H1 (cell line): ENCODE measurements at regions not wholly inside any gene's neighbourhood (a gene's known extent, or its start where the extent isn't known, plus 50 kb on each side); places are given as distances from the start of the nearest gene placed in this dataset.

ENCODE experiments used
- CHD2 ChIP-seq: IDR thresholded peaks from 2 replicates; pipeline ENCODE4 v1.6.1; 2012; ENCODE audit warnings: low read length, improper control_type of control experiment
- MAFK ChIP-seq: IDR thresholded peaks from 2 replicates; pipeline ENCODE4 v1.6.1; 2012; ENCODE audit warnings: low read depth, mild to moderate bottlenecking, improper control_type of control experiment, low read length
- POLR2AphosphoS5 ChIP-seq: IDR thresholded peaks from 2 replicates; pipeline ENCODE4 v1.6.1; 2011; ENCODE audit warnings: low read depth, low read length
- TF ChIP-seq, protein P1 (sequence below): fragments of 300-600 bp; sonication (generic); IDR thresholded peaks from 2 replicates; pipeline ENCODE4 v1.7.1; 2012; ENCODE audit warnings: low read length, moderate library complexity, mild to moderate bottlenecking, inconsistent platforms; ENCODE audit not compliant: insufficient replicate concordance

DNA sequence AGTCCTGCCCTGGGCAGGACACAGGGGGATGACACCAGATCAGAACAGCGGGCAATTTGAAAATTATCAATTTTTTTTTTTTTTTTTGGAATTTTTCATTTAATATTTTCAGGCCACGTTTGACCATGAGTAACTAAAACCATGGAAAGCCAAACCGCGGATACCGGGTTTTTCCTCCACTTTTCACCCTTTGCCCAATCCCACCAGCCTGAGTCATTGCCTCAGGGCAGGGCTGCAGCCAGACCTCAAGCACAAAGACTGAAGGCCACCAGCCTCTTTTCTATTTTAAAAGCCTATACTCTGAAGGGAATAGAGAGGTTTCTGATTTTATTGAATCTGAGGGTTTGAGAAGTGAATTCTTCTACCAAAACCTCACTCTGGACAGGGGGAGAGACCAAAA is 381.1 kb downstream of the IRS1 start (continued):
- TF ChIP-seq, protein P1, sequence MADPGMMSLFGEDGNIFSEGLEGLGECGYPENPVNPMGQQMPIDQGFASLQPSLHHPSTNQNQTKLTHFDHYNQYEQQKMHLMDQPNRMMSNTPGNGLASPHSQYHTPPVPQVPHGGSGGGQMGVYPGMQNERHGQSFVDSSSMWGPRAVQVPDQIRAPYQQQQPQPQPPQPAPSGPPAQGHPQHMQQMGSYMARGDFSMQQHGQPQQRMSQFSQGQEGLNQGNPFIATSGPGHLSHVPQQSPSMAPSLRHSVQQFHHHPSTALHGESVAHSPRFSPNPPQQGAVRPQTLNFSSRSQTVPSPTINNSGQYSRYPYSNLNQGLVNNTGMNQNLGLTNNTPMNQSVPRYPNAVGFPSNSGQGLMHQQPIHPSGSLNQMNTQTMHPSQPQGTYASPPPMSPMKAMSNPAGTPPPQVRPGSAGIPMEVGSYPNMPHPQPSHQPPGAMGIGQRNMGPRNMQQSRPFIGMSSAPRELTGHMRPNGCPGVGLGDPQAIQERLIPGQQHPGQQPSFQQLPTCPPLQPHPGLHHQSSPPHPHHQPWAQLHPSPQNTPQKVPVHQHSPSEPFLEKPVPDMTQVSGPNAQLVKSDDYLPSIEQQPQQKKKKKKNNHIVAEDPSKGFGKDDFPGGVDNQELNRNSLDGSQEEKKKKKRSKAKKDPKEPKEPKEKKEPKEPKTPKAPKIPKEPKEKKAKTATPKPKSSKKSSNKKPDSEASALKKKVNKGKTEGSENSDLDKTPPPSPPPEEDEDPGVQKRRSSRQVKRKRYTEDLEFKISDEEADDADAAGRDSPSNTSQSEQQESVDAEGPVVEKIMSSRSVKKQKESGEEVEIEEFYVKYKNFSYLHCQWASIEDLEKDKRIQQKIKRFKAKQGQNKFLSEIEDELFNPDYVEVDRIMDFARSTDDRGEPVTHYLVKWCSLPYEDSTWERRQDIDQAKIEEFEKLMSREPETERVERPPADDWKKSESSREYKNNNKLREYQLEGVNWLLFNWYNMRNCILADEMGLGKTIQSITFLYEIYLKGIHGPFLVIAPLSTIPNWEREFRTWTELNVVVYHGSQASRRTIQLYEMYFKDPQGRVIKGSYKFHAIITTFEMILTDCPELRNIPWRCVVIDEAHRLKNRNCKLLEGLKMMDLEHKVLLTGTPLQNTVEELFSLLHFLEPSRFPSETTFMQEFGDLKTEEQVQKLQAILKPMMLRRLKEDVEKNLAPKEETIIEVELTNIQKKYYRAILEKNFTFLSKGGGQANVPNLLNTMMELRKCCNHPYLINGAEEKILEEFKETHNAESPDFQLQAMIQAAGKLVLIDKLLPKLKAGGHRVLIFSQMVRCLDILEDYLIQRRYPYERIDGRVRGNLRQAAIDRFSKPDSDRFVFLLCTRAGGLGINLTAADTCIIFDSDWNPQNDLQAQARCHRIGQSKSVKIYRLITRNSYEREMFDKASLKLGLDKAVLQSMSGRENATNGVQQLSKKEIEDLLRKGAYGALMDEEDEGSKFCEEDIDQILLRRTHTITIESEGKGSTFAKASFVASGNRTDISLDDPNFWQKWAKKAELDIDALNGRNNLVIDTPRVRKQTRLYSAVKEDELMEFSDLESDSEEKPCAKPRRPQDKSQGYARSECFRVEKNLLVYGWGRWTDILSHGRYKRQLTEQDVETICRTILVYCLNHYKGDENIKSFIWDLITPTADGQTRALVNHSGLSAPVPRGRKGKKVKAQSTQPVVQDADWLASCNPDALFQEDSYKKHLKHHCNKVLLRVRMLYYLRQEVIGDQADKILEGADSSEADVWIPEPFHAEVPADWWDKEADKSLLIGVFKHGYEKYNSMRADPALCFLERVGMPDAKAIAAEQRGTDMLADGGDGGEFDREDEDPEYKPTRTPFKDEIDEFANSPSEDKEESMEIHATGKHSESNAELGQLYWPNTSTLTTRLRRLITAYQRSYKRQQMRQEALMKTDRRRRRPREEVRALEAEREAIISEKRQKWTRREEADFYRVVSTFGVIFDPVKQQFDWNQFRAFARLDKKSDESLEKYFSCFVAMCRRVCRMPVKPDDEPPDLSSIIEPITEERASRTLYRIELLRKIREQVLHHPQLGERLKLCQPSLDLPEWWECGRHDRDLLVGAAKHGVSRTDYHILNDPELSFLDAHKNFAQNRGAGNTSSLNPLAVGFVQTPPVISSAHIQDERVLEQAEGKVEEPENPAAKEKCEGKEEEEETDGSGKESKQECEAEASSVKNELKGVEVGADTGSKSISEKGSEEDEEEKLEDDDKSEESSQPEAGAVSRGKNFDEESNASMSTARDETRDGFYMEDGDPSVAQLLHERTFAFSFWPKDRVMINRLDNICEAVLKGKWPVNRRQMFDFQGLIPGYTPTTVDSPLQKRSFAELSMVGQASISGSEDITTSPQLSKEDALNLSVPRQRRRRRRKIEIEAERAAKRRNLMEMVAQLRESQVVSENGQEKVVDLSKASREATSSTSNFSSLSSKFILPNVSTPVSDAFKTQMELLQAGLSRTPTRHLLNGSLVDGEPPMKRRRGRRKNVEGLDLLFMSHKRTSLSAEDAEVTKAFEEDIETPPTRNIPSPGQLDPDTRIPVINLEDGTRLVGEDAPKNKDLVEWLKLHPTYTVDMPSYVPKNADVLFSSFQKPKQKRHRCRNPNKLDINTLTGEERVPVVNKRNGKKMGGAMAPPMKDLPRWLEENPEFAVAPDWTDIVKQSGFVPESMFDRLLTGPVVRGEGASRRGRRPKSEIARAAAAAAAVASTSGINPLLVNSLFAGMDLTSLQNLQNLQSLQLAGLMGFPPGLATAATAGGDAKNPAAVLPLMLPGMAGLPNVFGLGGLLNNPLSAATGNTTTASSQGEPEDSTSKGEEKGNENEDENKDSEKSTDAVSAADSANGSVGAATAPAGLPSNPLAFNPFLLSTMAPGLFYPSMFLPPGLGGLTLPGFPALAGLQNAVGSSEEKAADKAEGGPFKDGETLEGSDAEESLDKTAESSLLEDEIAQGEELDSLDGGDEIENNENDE: no peak
- no peak for TF ChIP-seq MAFK
- TF ChIP-seq CHD2: no peak
- no peak for TF ChIP-seq POLR2AphosphoS5
